ENCODE measurements at regions not wholly inside any gene's neighbourhood (a gene's known extent, or its start where the extent isn't known, plus 50 kb on each side); places are given as distances from the start of the nearest gene placed in this dataset.

GRCh38 chr12:111154147-111154834 lies 214.6 kb downstream of the PHETA1 start:
- H3K4me3 ChIP-seq (ENCODE audit: extremely low read depth, insufficient read depth, low read length, poor library complexity, severe bottlenecking), result no peak overlapping the region
- H3K4me1 ChIP-seq (ENCODE audit: control insufficient read depth, insufficient read depth, low read length, poor library complexity, severe bottlenecking), result peaks cover 3% of the 10 kb centered on the region
- WGBS, 2 experiments (ENCODE audit: insufficient coverage in 2 of 2), result 53 to 57% methylated on average over 16 to 17 of the region's 19 CpGs
- no peak overlapping the region for H3K27ac ChIP-seq (ENCODE audit: low read depth, low read length, severe bottlenecking)
- H3K9me3 ChIP-seq (ENCODE audit: control insufficient read depth, low read length), result no peaks in the 10 kb centered on the region
- no peaks in the 10 kb centered on the region for H3K36me3 ChIP-seq (ENCODE audit: control insufficient read depth, insufficient read depth, low read length)

GRCh38 chr12:111152561-111152960 lies 216.3 kb downstream of the PHETA1 start:
- Histone ChIP-seq H3K36me3 (ENCODE audit: control insufficient read depth, insufficient read depth, low read length) (no peaks in the 10 kb centered on the region), H3K27ac (ENCODE audit: low read depth, low read length, severe bottlenecking) (no peak overlapping the region), H3K4me3 (ENCODE audit: extremely low read depth, insufficient read depth, low read length, poor library complexity, severe bottlenecking) (no peak overlapping the region), H3K4me1 (ENCODE audit: control insufficient read depth, insufficient read depth, low read length, poor library complexity, severe bottlenecking) (peaks cover 3% of the 10 kb centered on the region), H3K9me3 (ENCODE audit: control insufficient read depth, low read length) (no peaks in the 10 kb centered on the region)
- WGBS, 2 experiments (ENCODE audit: insufficient coverage in 2 of 2), result 90 to 93% methylated on average over 8 to 10 of the region's 10 CpGs

GRCh38 chr12:111150921-111151840 lies 217.7 kb downstream of the PHETA1 start:
- no peak overlapping the region for H3K4me3 ChIP-seq (ENCODE audit: extremely low read depth, insufficient read depth, low read length, poor library complexity, severe bottlenecking)
- H3K9me3 ChIP-seq (ENCODE audit: control insufficient read depth, low read length), result no peaks in the 10 kb centered on the region
- H3K4me1 ChIP-seq (ENCODE audit: control insufficient read depth, insufficient read depth, low read length, poor library complexity, severe bottlenecking), result peaks cover 3% of the 10 kb centered on the region
- 91 to 93% methylated on average over 16 of the region's 20 CpGs for whole genome bisulfite sequencing, 2 experiments (ENCODE audit: insufficient coverage in 2 of 2)
- H3K27ac ChIP-seq (ENCODE audit: low read depth, low read length, severe bottlenecking), result no peak overlapping the region
- H3K36me3 ChIP-seq (ENCODE audit: control insufficient read depth, insufficient read depth, low read length), result no peaks in the 10 kb centered on the region

GRCh38 chr12:111150360-111150759 lies 218.5 kb downstream of the PHETA1 start:
- Histone ChIP-seq H3K4me1 (ENCODE audit: control insufficient read depth, insufficient read depth, low read length, poor library complexity, severe bottlenecking) (peaks cover 3% of the 10 kb centered on the region), H3K9me3 (ENCODE audit: control insufficient read depth, low read length) (no peaks in the 10 kb centered on the region), H3K4me3 (ENCODE audit: extremely low read depth, insufficient read depth, low read length, poor library complexity, severe bottlenecking) (no peak overlapping the region), H3K27ac (ENCODE audit: low read depth, low read length, severe bottlenecking) (no peak overlapping the region), H3K36me3 (ENCODE audit: control insufficient read depth, insufficient read depth, low read length) (no peaks in the 10 kb centered on the region)
- 67% methylated on average over 2 of the region's 7 CpGs; no CpG with 5 or more reads in 1 of the 2 experiments for WGBS, 2 experiments (ENCODE audit: insufficient coverage in 2 of 2)

GRCh38 chr12:111149299-111149698 lies 219.6 kb downstream of the PHETA1 start:
- no peak overlapping the region for H3K27ac ChIP-seq (ENCODE audit: low read depth, low read length, severe bottlenecking)
- peaks cover 3% of the 10 kb centered on the region for H3K4me1 ChIP-seq (ENCODE audit: control insufficient read depth, insufficient read depth, low read length, poor library complexity, severe bottlenecking)
- 90 to 92% methylated on average over 2 to 4 of the region's 4 CpGs for WGBS, 2 experiments (ENCODE audit: insufficient coverage in 2 of 2)
- H3K4me3 ChIP-seq (ENCODE audit: extremely low read depth, insufficient read depth, low read length, poor library complexity, severe bottlenecking), result no peak overlapping the region
- H3K9me3 ChIP-seq (ENCODE audit: control insufficient read depth, low read length), result no peaks in the 10 kb centered on the region
- H3K36me3 ChIP-seq (ENCODE audit: control insufficient read depth, insufficient read depth, low read length), result no peaks in the 10 kb centered on the region

GRCh38 chr12:111148005-111148404 lies 220.9 kb downstream of the PHETA1 start:
- no peak overlapping the region for H3K27ac ChIP-seq (ENCODE audit: low read depth, low read length, severe bottlenecking)
- peaks cover 3% of the 10 kb centered on the region for H3K4me1 ChIP-seq (ENCODE audit: control insufficient read depth, insufficient read depth, low read length, poor library complexity, severe bottlenecking)
- 80 to 100% methylated on average over 1 to 3 of the region's 6 CpGs for WGBS, 2 experiments (ENCODE audit: insufficient coverage in 2 of 2)
- H3K4me3 ChIP-seq (ENCODE audit: extremely low read depth, insufficient read depth, low read length, poor library complexity, severe bottlenecking), result no peak overlapping the region
- no peaks in the 10 kb centered on the region for H3K36me3 ChIP-seq (ENCODE audit: control insufficient read depth, insufficient read depth, low read length)
- no peaks in the 10 kb centered on the region for H3K9me3 ChIP-seq (ENCODE audit: control insufficient read depth, low read length)

- Histone ChIP-seq H3K27ac (ENCODE audit: low read depth, low read length, severe bottlenecking) (peak overlapping the region; percentile 10), H3K4me3 (ENCODE audit: extremely low read depth, insufficient read depth, low read length, poor library complexity, severe bottlenecking) (no peak overlapping the region), H3K4me1 (ENCODE audit: control insufficient read depth, insufficient read depth, low read length, poor library complexity, severe bottlenecking) (no peaks in the 10 kb centered on the region), H3K36me3 (ENCODE audit: control insufficient read depth, insufficient read depth, low read length) (no peaks in the 10 kb centered on the region), H3K9me3 (ENCODE audit: control insufficient read depth, low read length) (no peaks in the 10 kb centered on the region)
- WGBS, 2 experiments (ENCODE audit: insufficient coverage in 2 of 2), result 82 to 86% methylated on average over 4 to 10 of the region's 11 CpGs
Observed at GRCh38 chr12:111143271-111143670, 222.9 kb upstream of the MYL2 start.

- Histone ChIP-seq H3K36me3 (ENCODE audit: control insufficient read depth, insufficient read depth, low read length) (no peaks in the 10 kb centered on the region), H3K9me3 (ENCODE audit: control insufficient read depth, low read length) (no peaks in the 10 kb centered on the region), H3K4me3 (ENCODE audit: extremely low read depth, insufficient read depth, low read length, poor library complexity, severe bottlenecking) (no peak overlapping the region), H3K4me1 (ENCODE audit: control insufficient read depth, insufficient read depth, low read length, poor library complexity, severe bottlenecking) (no peaks in the 10 kb centered on the region), H3K27ac (ENCODE audit: low read depth, low read length, severe bottlenecking) (no peak overlapping the region)
- no CpG with 5 or more reads among the region's 1 CpG for WGBS, 2 experiments (ENCODE audit: insufficient coverage in 2 of 2)
Observed at GRCh38 chr12:111141205-111141604, 220.8 kb upstream of the MYL2 start.

- Histone ChIP-seq H3K4me3 (ENCODE audit: extremely low read depth, insufficient read depth, low read length, poor library complexity, severe bottlenecking) (no peak overlapping the region), H3K4me1 (ENCODE audit: control insufficient read depth, insufficient read depth, low read length, poor library complexity, severe bottlenecking) (no peaks in the 10 kb centered on the region), H3K9me3 (ENCODE audit: control insufficient read depth, low read length) (peaks cover 20% of the 10 kb centered on the region), H3K36me3 (ENCODE audit: control insufficient read depth, insufficient read depth, low read length) (no peaks in the 10 kb centered on the region), H3K27ac (ENCODE audit: low read depth, low read length, severe bottlenecking) (no peak overlapping the region)
- 82 to 85% methylated on average over 3 to 8 of the region's 8 CpGs for whole genome bisulfite sequencing, 2 experiments (ENCODE audit: insufficient coverage in 2 of 2)
Observed at GRCh38 chr12:111138016-111138415, 217.6 kb upstream of the MYL2 start.

- peaks cover 20% of the 10 kb centered on the region for H3K9me3 ChIP-seq (ENCODE audit: control insufficient read depth, low read length)
- no peaks in the 10 kb centered on the region for H3K4me1 ChIP-seq (ENCODE audit: control insufficient read depth, insufficient read depth, low read length, poor library complexity, severe bottlenecking)
- no peaks in the 10 kb centered on the region for H3K36me3 ChIP-seq (ENCODE audit: control insufficient read depth, insufficient read depth, low read length)
- H3K27ac ChIP-seq (ENCODE audit: low read depth, low read length, severe bottlenecking), result no peak overlapping the region
- no peak overlapping the region for H3K4me3 ChIP-seq (ENCODE audit: extremely low read depth, insufficient read depth, low read length, poor library complexity, severe bottlenecking)
- WGBS, 2 experiments (ENCODE audit: insufficient coverage in 2 of 2), result 95% methylated on average over 2 to 3 of the region's 5 CpGs
Observed at GRCh38 chr12:111135293-111135832, 215.0 kb upstream of the MYL2 start.

Data from mesodermal cell (in vitro differentiated cells).